Mesendoderm (in vitro differentiated cells): ENCODE measurements at regions not wholly inside any gene's neighbourhood (a gene's known extent, or its start where the extent isn't known, plus 50 kb on each side); places are given as distances from the start of the nearest gene placed in this dataset.
"Not testable (repeated sequence)": the region's sequence is repeated elsewhere in the genome, so short reads cannot be mapped to it uniquely, and the experiment has no call there.

Source experiments
- DNase-seq: peaks from one replicate; pipeline ENCODE4 v3.0.0; 2013
- H2AK5ac ChIP-seq: 2 replicates; pipeline ENCODE4 v1.6.1; 2013; ENCODE audit warnings: low read length, inconsistent platforms
- H2BK120ac ChIP-seq: 2 replicates; pipeline ENCODE4 v1.6.1; 2013; ENCODE audit warnings: low read depth, mild to moderate bottlenecking, low read length, moderate library complexity, mixed read lengths
- H2BK15ac ChIP-seq: replicated peaks from 2 replicates; pipeline ENCODE4 v1.6.1; 2013; ENCODE audit warnings: low read depth, mild to moderate bottlenecking, moderate library complexity
- H2BK5ac ChIP-seq: 2 replicates; pipeline ENCODE4 v1.6.1; 2013; ENCODE audit warnings: low read length, inconsistent platforms
- H3K18ac ChIP-seq: 2 replicates; pipeline ENCODE4 v1.6.1; 2013; ENCODE audit warnings: mild to moderate bottlenecking, low read length, mixed read lengths
- H3K23ac ChIP-seq: one replicate; pipeline ENCODE4 v1.6.1; 2013; ENCODE audit warnings: low read length
- H3K27ac ChIP-seq: 2 replicates; pipeline ENCODE4 v1.5.1; 2013; ENCODE audit warnings: low read depth, mild to moderate bottlenecking, inconsistent platforms, low read length, moderate library complexity
- H3K27me3 ChIP-seq: 2 replicates; pipeline ENCODE4 v1.6.1; 2013; ENCODE audit warnings: low read length, control low read depth, mild to moderate bottlenecking, inconsistent platforms; ENCODE audit not compliant: insufficient read depth, poor library complexity
- H3K36me3 ChIP-seq: 2 replicates; pipeline ENCODE4 v1.6.1; 2013; ENCODE audit warnings: low read length, inconsistent platforms; ENCODE audit not compliant: control insufficient read depth, insufficient read depth
- H3K4ac ChIP-seq: one replicate; pipeline ENCODE4 v1.6.1; 2013; ENCODE audit warnings: low read depth, mild to moderate bottlenecking, low read length, moderate library complexity
- H3K4me1 ChIP-seq: 2 replicates; pipeline ENCODE4 v1.6.1; 2013; ENCODE audit warnings: low read depth, low read length, inconsistent platforms; ENCODE audit not compliant: control insufficient read depth
- H3K4me2 ChIP-seq: 2 replicates; pipeline ENCODE4 v1.6.1; 2013; ENCODE audit warnings: low read length
- H3K4me3 ChIP-seq: 2 replicates; pipeline ENCODE4 v1.5.1; 2013; ENCODE audit warnings: mild to moderate bottlenecking, low read length
- H3K56ac ChIP-seq: one replicate; pipeline ENCODE4 v1.6.1; 2013; ENCODE audit warnings: low read length
- H3K79me1 ChIP-seq: 2 replicates; pipeline ENCODE4 v1.6.1; 2013; ENCODE audit warnings: low read length, inconsistent platforms
- H3K79me2 ChIP-seq: 2 replicates; pipeline ENCODE4 v1.6.1; 2013; ENCODE audit warnings: mild to moderate bottlenecking, low read length; ENCODE audit not compliant: control insufficient read depth, insufficient read depth
- H3K9ac ChIP-seq: 2 replicates; pipeline ENCODE4 v1.6.1; 2013; ENCODE audit warnings: low read length, inconsistent platforms
- H4K5ac ChIP-seq: one replicate; pipeline ENCODE4 v1.6.1; 2013; ENCODE audit warnings: low read length
- H4K8ac ChIP-seq: one replicate; pipeline ENCODE4 v1.6.1; 2013; ENCODE audit warnings: low read depth, mild to moderate bottlenecking, control low read depth, low read length, moderate library complexity
- WGBS: extraction: QIAGEN DNeasy Blood & Tissue Kit; methylation state at CpG from one replicate; pipeline ENCODE4 v1.1.7; 2013; ENCODE audit warnings: low lambda C conversion rate, missing lambda C conversion rate; ENCODE audit not compliant: insufficient coverage; ENCODE audit errors: extremely low coverage; 5-methylcytosine and 5-hydroxymethylcytosine counted together

DNA sequence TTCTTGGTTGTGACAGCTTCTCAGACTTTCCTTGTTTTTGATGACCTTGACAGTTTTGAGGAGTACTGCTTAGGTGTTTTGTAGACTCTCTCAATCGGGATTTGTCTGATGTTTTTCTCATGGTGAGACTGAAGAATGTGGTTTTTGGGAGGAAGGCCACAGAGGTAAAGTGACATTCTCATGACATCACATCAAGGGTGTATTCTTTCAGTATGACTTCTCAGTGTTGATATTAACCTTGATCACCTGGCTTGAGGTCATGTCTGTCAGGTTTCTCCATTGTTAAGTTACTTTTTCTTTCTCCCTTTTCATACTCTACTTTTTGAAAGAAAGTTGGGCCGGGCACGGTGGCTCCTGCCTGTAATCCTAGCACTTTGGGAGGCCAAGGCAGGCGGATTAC, 269.9 kb downstream of the ZNF37A start:
- H3K27me3 ChIP-seq, H2BK5ac ChIP-seq, H2BK15ac ChIP-seq, H3K23ac ChIP-seq, H3K56ac ChIP-seq, H3K4me1 ChIP-seq, H3K79me1 ChIP-seq, H3K9ac ChIP-seq, H3K79me2 ChIP-seq, H3K4ac ChIP-seq, H2BK120ac ChIP-seq, H2AK5ac ChIP-seq, H3K36me3 ChIP-seq, H3K4me2 ChIP-seq, H3K27ac ChIP-seq, H4K8ac ChIP-seq, H3K4me3 ChIP-seq, H3K18ac ChIP-seq, DNase-seq, H4K5ac ChIP-seq: not testable (repeated sequence)
- no CpG with 5 or more reads among the region's 4 CpGs for whole genome bisulfite sequencing

DNA sequence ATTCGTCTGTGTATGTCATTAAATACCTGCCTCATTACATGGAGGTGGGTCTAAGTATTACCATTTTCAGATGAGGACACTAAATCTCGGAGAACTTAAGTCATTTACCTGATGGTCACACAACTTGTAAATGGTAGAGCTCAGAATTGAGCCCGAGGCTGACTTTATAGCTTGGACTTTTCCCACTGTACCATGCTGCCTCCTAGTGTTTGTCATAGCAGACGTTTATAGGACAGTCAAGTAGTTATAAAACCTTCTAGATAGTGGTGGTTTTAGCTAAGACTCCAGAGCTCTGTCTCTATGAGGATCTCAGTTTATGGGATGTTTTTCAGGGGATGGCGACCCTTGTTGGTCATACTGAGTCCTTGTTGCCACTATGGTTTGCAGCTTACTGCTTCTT, 271.8 kb downstream of the ZNF37A start:
- H2BK15ac ChIP-seq, H4K5ac ChIP-seq, H3K4me3 ChIP-seq, H2BK5ac ChIP-seq, H3K27ac ChIP-seq, H3K79me1 ChIP-seq, H3K23ac ChIP-seq, H2BK120ac ChIP-seq, H3K4me1 ChIP-seq, H3K4ac ChIP-seq, H3K27me3 ChIP-seq, H3K4me2 ChIP-seq, H3K56ac ChIP-seq, H3K18ac ChIP-seq, H2AK5ac ChIP-seq, H3K9ac ChIP-seq, H3K36me3 ChIP-seq, H4K8ac ChIP-seq, H3K79me2 ChIP-seq: not testable (repeated sequence)
- peak; percentile 22 for DNase-seq
- WGBS, result no CpG with 5 or more reads among the region's 5 CpGs

DNA sequence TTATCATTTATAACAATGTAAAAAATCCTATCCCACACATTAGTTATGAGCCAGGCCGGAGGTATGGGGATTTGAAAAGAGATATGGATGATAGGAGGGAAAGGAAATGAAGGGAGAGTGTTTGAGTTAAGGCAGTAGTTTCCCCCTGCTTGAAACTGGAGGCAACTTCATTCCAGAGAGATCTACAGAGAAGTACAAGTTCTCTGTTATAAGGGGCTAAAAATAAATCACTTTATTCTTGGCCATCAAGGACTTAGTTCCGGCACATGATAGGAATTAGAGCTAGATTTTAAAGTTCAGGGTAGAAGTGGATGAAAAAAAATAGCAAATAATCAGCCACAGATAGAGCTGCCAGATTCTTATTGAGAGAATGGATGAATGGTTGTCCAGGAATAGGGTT, 289.7 kb downstream of the ZNF37A start:
- H2BK5ac ChIP-seq, H2BK15ac ChIP-seq, H3K79me2 ChIP-seq, DNase-seq, H3K4me3 ChIP-seq, H4K5ac ChIP-seq, H3K27ac ChIP-seq, H3K27me3 ChIP-seq, H3K9ac ChIP-seq, H3K36me3 ChIP-seq, H2AK5ac ChIP-seq, H3K4me2 ChIP-seq, H2BK120ac ChIP-seq, H3K56ac ChIP-seq, H3K4ac ChIP-seq, H4K8ac ChIP-seq, H3K18ac ChIP-seq, H3K79me1 ChIP-seq, H3K23ac ChIP-seq, H3K4me1 ChIP-seq: not testable (repeated sequence)
- no CpG with 5 or more reads among the region's 2 CpGs for WGBS

DNA sequence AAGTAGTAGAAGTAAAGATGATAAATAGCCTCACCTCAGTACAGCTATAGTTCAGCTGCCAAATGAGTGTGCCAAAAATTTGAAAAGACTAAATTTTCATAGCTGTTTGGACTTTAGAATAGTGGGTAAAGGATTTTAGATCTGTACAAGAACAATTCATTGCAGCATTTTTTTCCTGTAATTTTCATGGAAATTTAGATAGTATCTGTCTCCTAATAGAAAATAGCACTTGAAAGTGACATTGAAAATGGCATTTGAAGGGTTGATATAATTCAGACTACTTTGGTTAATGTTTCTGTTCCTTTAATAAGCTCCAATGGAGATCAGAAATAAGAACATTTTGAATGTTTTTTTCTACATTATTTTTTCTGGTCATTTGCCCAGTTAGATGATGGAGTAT, 292.7 kb downstream of the ZNF37A start:
- not testable (repeated sequence) for H2AK5ac ChIP-seq, H3K4ac ChIP-seq, H3K4me1 ChIP-seq, H2BK120ac ChIP-seq, H3K27me3 ChIP-seq, H3K27ac ChIP-seq, H2BK15ac ChIP-seq, H3K4me3 ChIP-seq, DNase-seq, H3K79me2 ChIP-seq, H3K56ac ChIP-seq, H3K9ac ChIP-seq, H3K36me3 ChIP-seq, H3K18ac ChIP-seq, H4K5ac ChIP-seq, H3K79me1 ChIP-seq, H3K23ac ChIP-seq, H3K4me2 ChIP-seq, H4K8ac ChIP-seq, H2BK5ac ChIP-seq

DNA sequence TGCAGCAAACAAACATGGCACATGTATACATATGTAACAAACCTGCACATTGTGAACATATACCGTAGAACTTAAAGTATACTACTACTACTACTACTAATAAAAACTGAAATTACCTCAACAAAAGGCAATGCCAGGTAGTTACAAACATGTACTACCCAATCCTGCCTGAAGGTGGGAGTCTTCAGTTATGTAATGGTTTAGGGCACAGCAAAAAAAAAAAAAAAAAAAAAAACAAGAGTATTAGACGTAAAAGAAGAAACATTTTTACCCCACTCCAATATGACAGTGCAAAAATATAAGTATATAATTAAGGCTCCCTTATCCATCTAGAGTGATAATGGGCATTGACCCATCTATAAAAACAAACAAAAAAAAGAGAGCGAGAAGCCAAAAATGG, 296.6 kb downstream of the ZNF37A start:
- not testable (repeated sequence) for H2AK5ac ChIP-seq, H3K79me2 ChIP-seq, H3K4me3 ChIP-seq, H3K36me3 ChIP-seq, H3K27me3 ChIP-seq, H3K56ac ChIP-seq, H3K4ac ChIP-seq, H3K23ac ChIP-seq, H3K9ac ChIP-seq, H2BK15ac ChIP-seq, H3K27ac ChIP-seq, H2BK5ac ChIP-seq, H3K4me2 ChIP-seq, H3K79me1 ChIP-seq, H3K18ac ChIP-seq, H4K8ac ChIP-seq, H3K4me1 ChIP-seq, H4K5ac ChIP-seq, H2BK120ac ChIP-seq
- peak; percentile 1 for DNase-seq
- no CpG with 5 or more reads among the region's 3 CpGs for WGBS

DNA sequence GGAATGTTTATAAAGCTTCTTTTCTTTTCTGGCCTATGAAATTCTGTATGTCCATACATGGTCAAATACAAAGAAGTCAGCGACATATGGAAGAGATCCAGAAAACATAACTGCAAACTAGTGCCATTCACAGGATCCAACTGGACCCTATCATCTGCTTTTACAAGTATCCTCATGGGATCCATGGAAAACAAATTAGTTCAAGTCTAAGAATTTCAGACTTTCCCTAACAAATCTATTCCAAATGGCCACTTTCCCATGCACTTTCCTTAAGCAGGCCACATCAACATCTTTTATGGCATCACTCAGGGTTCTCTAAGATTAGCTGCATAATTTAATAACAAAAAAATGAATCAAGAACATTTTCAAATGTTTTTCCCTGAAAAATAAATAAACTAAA, 301.3 kb downstream of the ZNF37A start:
- H3K27ac ChIP-seq, DNase-seq, H3K9ac ChIP-seq, H4K5ac ChIP-seq, H3K18ac ChIP-seq, H3K4me3 ChIP-seq, H3K4ac ChIP-seq, H3K23ac ChIP-seq, H3K4me1 ChIP-seq, H2BK120ac ChIP-seq, H2BK5ac ChIP-seq, H3K27me3 ChIP-seq, H3K36me3 ChIP-seq, H3K79me2 ChIP-seq, H4K8ac ChIP-seq, H3K79me1 ChIP-seq, H2BK15ac ChIP-seq, H3K56ac ChIP-seq, H3K4me2 ChIP-seq, H2AK5ac ChIP-seq: not testable (repeated sequence)
- WGBS, result no CpG with 5 or more reads among the region's 1 CpG
